HCT116 (cell line): ENCODE measurements at regions not wholly inside any gene's neighbourhood (a gene's known extent, or its start where the extent isn't known, plus 50 kb on each side); places are given as distances from the start of the nearest gene placed in this dataset.

Source experiments
- ATAC-seq: fragments of 200-7000 bp; cut with Tn5 transposase; 2 replicates; pipeline ENCODE4 v1.9.1; 2020; ENCODE audit warnings: mild to moderate bottlenecking, moderate library complexity
- BruUV-seq: library from RNA; stranded (reverse); fragments of 400-500 nt; replicated peaks from 2 replicates; lab custom pipeline; 2021; lab: Mats Ljungman, UMichigan
- CTCF ChIA-PET: fragments of 300-600 bp; sonication (Branson Sonifier 250); formaldehyde crosslinking; loops from one replicate; lab custom pipeline; 2021; ENCODE audit warnings: antibody characterized with exemption; lab: Charles Lee
- POLR2A ChIA-PET: fragments of 300-600, 350-600 bp; sonication (Branson Sonifier 250); formaldehyde crosslinking; loops from one replicate; lab custom pipeline; 2021; ENCODE audit warnings: antibody characterized with exemption; lab: Charles Lee
- RAD21 ChIA-PET, 2 experiments: fragments of 300-600 bp; sonication (Branson Sonifier 250); formaldehyde crosslinking; loops; one replicate each; lab custom pipeline; 2023; ENCODE audit warnings: low total read pairs in 2 of 2; ENCODE audit not compliant: uncharacterized antibody in 2 of 2, unreplicated experiment in 2 of 2, low non-redundant PET in 1 of 2; lab: Charles Lee
- DNase-seq: peaks from one replicate; pipeline ENCODE4 v3.0.0-alpha.2; 2010; ENCODE audit warnings: low read depth, low spot score
- H2AFZ ChIP-seq: fragments of 200-600 bp; shearing (Covaris generic), sonication (generic); 2 replicates; pipeline ENCODE4 v1.6.1; 2017; ENCODE audit warnings: low read depth, mixed run types, mixed read lengths, antibody characterized with exemption, low read length; ENCODE audit not compliant: poor library complexity, severe bottlenecking
- H3K27ac ChIP-seq: 2 replicates; pipeline ENCODE4 v1.5.1; 2012; ENCODE audit warnings: low read depth, low read length
- H3K27me3 ChIP-seq: fragments of 200-600 bp; sonication (generic); 2 replicates; pipeline ENCODE4 v1.6.1; 2016; ENCODE audit warnings: mixed run types, low read length, mixed read lengths; ENCODE audit not compliant: insufficient read depth
- H3K36me3 ChIP-seq, 2 experiments: fragments of 200-500 bp in 1 of 2; fragments of 200-600 bp in 1 of 2; sonication (Bioruptor generic) in 1 of 2; sonication (generic) in 1 of 2; 2 replicates each; pipeline versions ENCODE4 v1.5.1 to v1.6.1; 2014 to 2016; ENCODE audit warnings: low read length in 2 of 2, inconsistent platforms in 1 of 2, mixed read lengths in 1 of 2, mixed run types in 1 of 2; ENCODE audit not compliant: insufficient read depth in 2 of 2, control insufficient read depth in 1 of 2
- H3K4me1 ChIP-seq, 2 experiments: fragments of 200-600 bp in 1 of 2; sonication (generic) in 1 of 2; 2 replicates each; pipeline versions ENCODE4 v1.5.1 to v1.6.1; 2012 to 2017; ENCODE audit warnings: low read length in 2 of 2, inconsistent platforms in 1 of 2, mild to moderate bottlenecking in 1 of 2, mixed read lengths in 1 of 2, mixed run types in 1 of 2, moderate library complexity in 1 of 2; ENCODE audit not compliant: insufficient read depth in 2 of 2, control insufficient read depth in 1 of 2
- H3K4me2 ChIP-seq: fragments of 200-600 bp; sonication (generic); 2 replicates; pipeline ENCODE4 v1.6.1; 2017; ENCODE audit warnings: mixed run types, low read length, mixed read lengths
- H3K4me3 ChIP-seq, 2 experiments: fragments of 200-600 bp in 1 of 2; sonication (generic) in 1 of 2; replicated peaks in 1 of 2; 2 replicates each; pipeline ENCODE4 v1.5.1; 2011 to 2016; ENCODE audit warnings: low read length in 2 of 2, control low read depth in 1 of 2, low read depth in 1 of 2, mild to moderate bottlenecking in 1 of 2, mixed read lengths in 1 of 2, mixed run types in 1 of 2
- H3K79me2 ChIP-seq: fragments of 200-600 bp; sonication (generic); 2 replicates; pipeline ENCODE4 v1.6.1; 2017; ENCODE audit warnings: mild to moderate bottlenecking, mixed run types, low read length, moderate library complexity, mixed read lengths; ENCODE audit not compliant: insufficient read depth
- H3K9ac ChIP-seq: fragments of 200-600 bp; sonication (generic); 2 replicates; pipeline ENCODE4 v1.6.1; 2016; ENCODE audit warnings: low read length, mixed read lengths
- H3K9me2 ChIP-seq: fragments of 200-600 bp; sonication (generic), shearing (Covaris generic); 2 replicates; pipeline ENCODE4 v1.6.1; 2017; ENCODE audit warnings: mixed run types, mild to moderate bottlenecking, moderate library complexity; ENCODE audit not compliant: insufficient read depth
- H3K9me3 ChIP-seq, 2 experiments: fragments of 200-500 bp in 1 of 2; fragments of 200-600 bp in 1 of 2; sonication (Bioruptor generic) in 1 of 2; sonication (generic) in 1 of 2; 2 replicates each; pipeline ENCODE4 v1.6.1; 2014 to 2017; ENCODE audit warnings: low read length in 2 of 2, mixed read lengths in 2 of 2, inconsistent platforms in 1 of 2, low read depth in 1 of 2, mild to moderate bottlenecking in 1 of 2, mixed run types in 1 of 2, moderate library complexity in 1 of 2; ENCODE audit not compliant: control insufficient read depth in 1 of 2, insufficient read depth in 1 of 2
- H4K20me1 ChIP-seq: fragments of 200-600 bp; sonication (generic), shearing (Covaris generic); 2 replicates; pipeline ENCODE4 v1.6.1; 2017; ENCODE audit warnings: mixed run types, mild to moderate bottlenecking, moderate library complexity; ENCODE audit not compliant: insufficient read depth
- ATF3 ChIP-seq: IDR thresholded peaks from 2 replicates; pipeline ENCODE4 v1.6.1; 2012
- CBX3 ChIP-seq: IDR thresholded peaks from 2 replicates; pipeline ENCODE4 v1.6.1; 2012; ENCODE audit warnings: low read depth
- CEBPB ChIP-seq: IDR thresholded peaks from 2 replicates; pipeline ENCODE4 v1.6.1; 2012; ENCODE audit warnings: low read depth
- EGR1 ChIP-seq: IDR thresholded peaks from 2 replicates; pipeline ENCODE4 v1.6.1; 2012; ENCODE audit warnings: low read depth
- ELF1 ChIP-seq: IDR thresholded peaks from 2 replicates; pipeline ENCODE4 v1.6.1; 2012; ENCODE audit warnings: low read depth, borderline replicate concordance
- EZH2 ChIP-seq: fragments of 200-600 bp; sonication (generic); IDR thresholded peaks from 2 replicates; pipeline ENCODE4 v1.6.1; 2017; ENCODE audit warnings: antibody characterized with exemption, mixed run types
- EZH2phosphoT487 ChIP-seq: fragments of 200-600 bp; IDR thresholded peaks from 2 replicates; pipeline ENCODE4 v1.6.1; 2018; ENCODE audit warnings: antibody characterized with exemption, borderline replicate concordance
- FOSL1 ChIP-seq: IDR thresholded peaks from 2 replicates; pipeline ENCODE4 v1.6.1; 2012; ENCODE audit warnings: low read depth
- POLR2A ChIP-seq: IDR thresholded peaks from 2 replicates; pipeline ENCODE4 v1.7.0; 2011; ENCODE audit warnings: borderline replicate concordance; ENCODE audit not compliant: insufficient read depth, insufficient read length; ENCODE audit errors: extremely low read depth
- SRF ChIP-seq: IDR thresholded peaks from 2 replicates; pipeline ENCODE4 v1.6.1; 2012; ENCODE audit warnings: low read depth
- TCF7L2 ChIP-seq: IDR thresholded peaks from 2 replicates; pipeline ENCODE4 v1.7.0; 2011; ENCODE audit warnings: borderline replicate concordance, inconsistent platforms; ENCODE audit not compliant: insufficient read depth, insufficient read length; ENCODE audit errors: extremely low read depth
- YY1 ChIP-seq: IDR thresholded peaks from 2 replicates; pipeline ENCODE4 v1.6.1; 2011; ENCODE audit warnings: low read length, low read depth, moderate library complexity, mild to moderate bottlenecking; ENCODE audit not compliant: insufficient replicate concordance; ENCODE audit errors: extremely low read depth
- ZBTB33 ChIP-seq: IDR thresholded peaks from 2 replicates; pipeline ENCODE4 v1.6.1; 2011; ENCODE audit warnings: mild to moderate bottlenecking, low read length, moderate library complexity; ENCODE audit not compliant: insufficient replicate concordance; ENCODE audit errors: extremely low read depth
- intact Hi-C: fragments of 100-400 bp; cut with micrococcal nuclease; formaldehyde crosslinking; loops from 2 replicates; pipeline ENCODE4 v1.10.0; 2022
- TF ChIP-seq, protein P1 (sequence below), 3 experiments: fragments of 200-600 bp in 1 of 3; sonication (generic) in 1 of 3; IDR thresholded peaks in 2 of 3; conservative IDR thresholded peaks in 1 of 3; 2 replicates each; pipeline ENCODE4 v1.5.1; 2012 to 2017; ENCODE audit warnings: low read depth in 2 of 3, low read length in 2 of 3, antibody characterized with exemption in 1 of 3, borderline replicate concordance in 1 of 3, control low read depth in 1 of 3, mild to moderate bottlenecking in 1 of 3, mixed read lengths in 1 of 3, mixed run types in 1 of 3, moderate library complexity in 1 of 3; ENCODE audit not compliant: insufficient read depth in 1 of 3
- TF ChIP-seq, protein P2 (sequence below): IDR thresholded peaks from 2 replicates; pipeline ENCODE4 v1.6.1; 2012

DNA sequence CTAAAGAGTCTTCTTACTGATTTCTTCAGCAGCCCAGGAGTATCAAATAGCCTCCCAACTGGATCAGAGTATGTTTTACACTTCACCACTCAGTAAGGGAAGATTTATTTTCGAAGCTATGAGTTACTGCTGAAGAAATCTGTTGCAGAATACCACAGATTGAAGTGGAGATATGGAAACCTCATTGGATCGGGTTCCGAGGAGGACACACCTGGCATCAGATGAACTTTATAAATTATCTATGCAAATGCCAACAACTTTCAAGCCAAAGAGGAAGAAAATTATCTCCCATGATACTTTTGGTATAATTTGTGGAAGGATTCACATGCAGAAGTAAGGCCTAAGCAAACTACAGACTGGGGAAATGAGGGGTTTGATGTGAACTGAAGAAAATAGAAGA, 515.9 kb upstream of the NDST4 start:
- ATAC-seq, result no peak

More for the DNA sequence above, 515.9 kb upstream of the NDST4 start:
- DNase-seq, result no peak
- ChIA-PET CTCF (no interaction called here), POLR2A (no interaction called here), RAD21 (no interaction called here)
- no peaks in the 10 kb centered on the region for H3K27me3 ChIP-seq
- H3K79me2 ChIP-seq, result no peaks in the 10 kb centered on the region
- H4K20me1 ChIP-seq, result no peaks in the 10 kb centered on the region
- TF ChIP-seq, protein P1, sequence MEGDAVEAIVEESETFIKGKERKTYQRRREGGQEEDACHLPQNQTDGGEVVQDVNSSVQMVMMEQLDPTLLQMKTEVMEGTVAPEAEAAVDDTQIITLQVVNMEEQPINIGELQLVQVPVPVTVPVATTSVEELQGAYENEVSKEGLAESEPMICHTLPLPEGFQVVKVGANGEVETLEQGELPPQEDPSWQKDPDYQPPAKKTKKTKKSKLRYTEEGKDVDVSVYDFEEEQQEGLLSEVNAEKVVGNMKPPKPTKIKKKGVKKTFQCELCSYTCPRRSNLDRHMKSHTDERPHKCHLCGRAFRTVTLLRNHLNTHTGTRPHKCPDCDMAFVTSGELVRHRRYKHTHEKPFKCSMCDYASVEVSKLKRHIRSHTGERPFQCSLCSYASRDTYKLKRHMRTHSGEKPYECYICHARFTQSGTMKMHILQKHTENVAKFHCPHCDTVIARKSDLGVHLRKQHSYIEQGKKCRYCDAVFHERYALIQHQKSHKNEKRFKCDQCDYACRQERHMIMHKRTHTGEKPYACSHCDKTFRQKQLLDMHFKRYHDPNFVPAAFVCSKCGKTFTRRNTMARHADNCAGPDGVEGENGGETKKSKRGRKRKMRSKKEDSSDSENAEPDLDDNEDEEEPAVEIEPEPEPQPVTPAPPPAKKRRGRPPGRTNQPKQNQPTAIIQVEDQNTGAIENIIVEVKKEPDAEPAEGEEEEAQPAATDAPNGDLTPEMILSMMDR (IDR thresholded peaks at IDR 0.05 in 2 of 3, conservative IDR thresholded peaks at IDR 0.05 in 1 of 3; ENCODE audit: borderline replicate concordance in 1 of 3, insufficient read depth in 1 of 3, low read depth in 2 of 3, low read length in 2 of 3), result no peak
- TF ChIP-seq POLR2A, result no peak
- TF ChIP-seq ELF1, result no peak
- no peak for TF ChIP-seq ATF3
- TF ChIP-seq TCF7L2, result no peak
- TF ChIP-seq CEBPB, result no peak
- no peak for TF ChIP-seq SRF
- TF ChIP-seq CBX3, result no peak
- TF ChIP-seq EZH2phosphoT487, result no peak
- TF ChIP-seq, protein P2, sequence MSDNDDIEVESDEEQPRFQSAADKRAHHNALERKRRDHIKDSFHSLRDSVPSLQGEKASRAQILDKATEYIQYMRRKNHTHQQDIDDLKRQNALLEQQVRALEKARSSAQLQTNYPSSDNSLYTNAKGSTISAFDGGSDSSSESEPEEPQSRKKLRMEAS, result no peak
- TF ChIP-seq EGR1, result no peak
- no peak for TF ChIP-seq ZBTB33
- no peak for TF ChIP-seq EZH2
- TF ChIP-seq FOSL1, result no peak
- TF ChIP-seq YY1, result no peak
- H3K9me2 ChIP-seq, result no peaks in the 10 kb centered on the region
- H3K9ac ChIP-seq, result no peak overlapping the region
- no peaks in the 10 kb centered on the region for H3K4me1 ChIP-seq
- BruUV-seq, result no TSS peak
- H3K4me2 ChIP-seq, result no peak overlapping the region
- no peaks in the 10 kb centered on the region for H3K9me3 ChIP-seq
- no peaks in the 10 kb centered on the region for H3K36me3 ChIP-seq
- no peak overlapping the region for H3K27ac ChIP-seq
- H2AFZ ChIP-seq, result no peak overlapping the region
- intact Hi-C loops, result no loop called here
- no peak overlapping the region for H3K4me3 ChIP-seq
